Right ventricle myocardium inferior (tissue), 1 donor: ENCODE measurements at regions not wholly inside any gene's neighbourhood (a gene's known extent, or its start where the extent isn't known, plus 50 kb on each side); places are given as distances from the start of the nearest gene placed in this dataset.

Source experiments
- ATAC-seq: fragments of 200-7000 bp; cut with Tn5 transposase; one replicate; pipeline ENCODE4 v1.9.1; 2020; ENCODE audit warnings: mild to moderate bottlenecking, moderate library complexity
- DNase-seq: peaks from one replicate; pipeline ENCODE4 v3.0.0; 2021; ENCODE audit errors: missing footprints
- intact Hi-C: fragments of 100-400 bp; cut with DNase I; formaldehyde crosslinking; loops from one replicate; pipeline ENCODE4 v1.11.0; 2022
- donor health status: DM: no; HTN: yes; CAD: no; lungs with severe emphysema.

DNA sequence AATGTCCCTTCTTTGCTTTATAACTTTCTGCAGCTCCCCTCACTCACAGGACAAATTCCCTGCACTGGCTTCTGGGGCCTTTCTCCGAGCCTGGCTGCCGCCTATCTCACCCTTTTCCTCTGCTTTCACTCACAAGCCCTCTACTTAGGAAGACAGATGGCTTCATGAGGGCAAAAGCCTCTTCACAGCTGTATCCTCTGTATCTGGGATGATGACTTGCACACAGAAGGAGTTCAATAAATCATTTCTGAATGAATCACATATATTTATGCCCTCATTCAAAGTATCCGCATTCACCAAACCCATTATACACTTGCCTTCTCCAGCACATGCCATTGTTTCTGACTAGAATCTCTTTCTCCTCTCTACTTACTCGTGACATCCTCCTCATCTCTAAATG lies 159.0 kb upstream of the RIPOR2 start:
- DNase-seq (no peak), ATAC-seq (no peak)
- intact Hi-C loops = no loop called here

- ATAC-seq = no peak
- DNase-seq = no peak
- intact Hi-C loops = no loop called here
Measured at GRCh38 chr6:25100288-25100687, 164.5 kb upstream of the RIPOR2 start.

GRCh38 chr6:25103603-25104002 lies 167.8 kb upstream of the RIPOR2 start:
- no peak for ATAC-seq
- DNase-seq = no peak
- intact Hi-C loops = no loop called here

DNA sequence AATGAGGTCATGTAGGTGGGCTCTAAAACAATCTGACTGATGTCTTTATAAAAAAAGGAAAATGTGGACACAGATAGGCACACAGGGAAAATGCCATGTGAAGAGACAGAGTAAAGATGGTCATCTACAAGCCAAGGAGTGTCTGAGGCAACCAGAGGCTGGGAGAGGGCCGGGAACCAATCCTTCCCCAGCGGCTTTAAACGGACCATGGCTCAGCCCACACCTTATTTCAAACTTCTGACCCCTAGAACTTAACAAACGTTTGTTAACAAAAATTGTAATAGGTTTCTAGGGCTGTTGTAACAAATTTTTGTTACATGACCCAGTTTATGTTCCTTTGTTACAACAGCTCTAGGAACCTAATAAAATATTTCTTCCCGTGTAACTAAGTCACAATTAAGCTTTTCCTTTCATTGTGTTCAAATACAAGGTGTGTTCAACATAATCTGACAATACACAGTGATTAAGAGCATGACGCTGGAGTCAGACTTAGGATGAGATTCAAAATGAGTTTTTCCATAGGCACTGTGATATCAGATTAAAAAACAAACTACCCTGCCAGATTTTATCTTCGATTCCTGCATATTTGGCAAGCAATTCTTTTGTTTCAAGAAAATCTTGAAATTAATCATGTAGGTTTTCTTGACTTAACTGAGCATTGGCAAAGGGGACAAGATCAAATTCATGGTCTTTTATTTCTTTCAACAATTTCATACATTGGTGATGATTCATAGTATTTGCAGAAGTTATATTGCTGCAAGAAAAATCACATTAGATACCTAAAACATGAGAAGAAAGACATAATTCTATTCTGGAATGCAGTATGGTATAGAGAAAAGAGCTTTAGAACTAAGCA lies 169.5 kb upstream of the RIPOR2 start:
- DNase-seq = no peak
- no peak for ATAC-seq

DNA sequence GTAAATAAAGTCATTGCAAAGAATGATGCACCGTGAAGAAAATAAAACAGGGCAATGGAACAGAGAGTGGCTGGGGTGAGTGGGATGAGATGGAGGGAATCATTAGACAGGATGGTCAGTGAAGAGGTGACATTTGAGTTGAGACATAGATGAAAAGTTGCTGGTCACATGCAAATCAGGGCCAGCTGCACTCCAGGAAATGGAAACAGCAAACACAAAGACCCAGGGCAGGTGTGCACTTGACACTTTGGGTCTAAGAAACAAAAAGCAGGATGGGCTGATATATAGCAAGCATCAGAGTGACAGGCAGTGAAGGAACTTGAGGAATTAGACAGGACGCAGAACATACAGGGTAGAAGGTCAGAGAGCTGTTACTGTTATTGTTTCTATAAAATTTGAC lies 171.5 kb upstream of the RIPOR2 start:
- intact Hi-C loops = no loop called here
- no peak for ATAC-seq
- DNase-seq = no peak

More for the DNA sequence above, 169.5 kb upstream of the RIPOR2 start:
- intact Hi-C loops = no loop called here

GRCh38 chr6:25111782-25112181 lies 167.4 kb upstream of the CARMIL1 start:
- ATAC-seq (no peak), DNase-seq (no peak)
- intact Hi-C loops = no loop called here

DNA sequence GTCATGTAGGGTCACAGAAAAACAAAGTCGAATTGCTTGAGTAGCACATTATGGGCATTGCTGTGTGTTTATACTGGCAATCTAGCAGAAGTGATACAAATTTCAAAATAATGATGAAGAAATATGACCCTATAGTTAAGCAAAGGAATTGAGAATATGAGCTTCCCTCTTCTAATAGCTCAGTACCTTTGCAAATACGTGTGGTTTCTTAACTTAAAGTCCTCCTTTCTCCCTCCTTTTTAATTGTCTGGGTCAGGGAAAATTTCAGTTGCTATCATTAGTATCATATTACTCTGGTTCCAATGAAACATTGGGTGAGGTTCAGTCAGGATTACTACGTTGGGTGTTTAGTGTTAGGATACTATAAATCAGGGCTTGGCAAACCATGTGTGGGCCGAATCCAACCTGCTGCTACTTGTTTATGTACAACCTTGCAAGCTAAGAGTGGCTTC lies 166.8 kb upstream of the CARMIL1 start:
- intact Hi-C loops = no loop called here
- ATAC-seq (no peak), DNase-seq (no peak)

GRCh38 chr6:25113436-25113835 lies 165.7 kb upstream of the CARMIL1 start:
- intact Hi-C loops = no loop called here
- no peak for ATAC-seq
- DNase-seq = no peak

DNA sequence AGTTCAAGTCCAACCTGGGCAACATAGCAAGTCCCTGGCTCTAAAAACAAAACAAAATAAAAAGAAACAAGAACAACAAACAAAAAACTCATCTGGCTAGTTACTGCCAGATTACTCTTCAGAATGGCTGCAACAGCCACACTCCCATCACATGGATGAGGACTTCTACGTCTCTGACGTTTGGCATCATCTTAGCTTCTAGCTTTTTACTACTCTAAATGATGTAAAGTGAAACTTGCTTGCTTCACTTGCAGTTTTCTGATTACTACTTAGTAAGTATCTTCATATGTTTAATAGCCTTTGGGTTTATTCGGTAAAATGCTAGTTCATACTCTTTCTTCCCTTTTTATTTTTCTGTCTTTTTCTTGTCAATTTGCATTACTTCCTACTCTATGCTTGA lies 161.1 kb upstream of the CARMIL1 start:
- ATAC-seq = no peak
- intact Hi-C loops = no loop called here
- DNase-seq = no peak

DNA sequence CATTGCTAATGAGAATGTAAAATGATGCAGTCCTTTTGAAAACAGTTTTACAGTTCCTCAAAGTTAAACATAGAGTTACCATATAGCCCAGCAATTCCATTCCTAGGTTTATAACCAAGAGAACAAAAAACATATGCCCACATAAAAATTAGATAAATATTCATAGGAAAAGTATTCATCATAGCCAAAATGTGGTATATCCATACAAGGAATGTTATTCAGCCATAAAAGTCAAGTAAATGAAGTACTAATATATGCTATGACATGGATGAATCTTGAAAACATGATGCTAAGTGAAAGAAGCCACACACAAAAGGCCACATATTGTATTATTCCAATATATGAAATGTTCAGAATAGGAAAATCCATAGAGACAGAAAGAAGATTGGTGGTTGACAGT lies 158.0 kb upstream of the CARMIL1 start:
- intact Hi-C loops = no loop called here
- no peak for ATAC-seq

DNA sequence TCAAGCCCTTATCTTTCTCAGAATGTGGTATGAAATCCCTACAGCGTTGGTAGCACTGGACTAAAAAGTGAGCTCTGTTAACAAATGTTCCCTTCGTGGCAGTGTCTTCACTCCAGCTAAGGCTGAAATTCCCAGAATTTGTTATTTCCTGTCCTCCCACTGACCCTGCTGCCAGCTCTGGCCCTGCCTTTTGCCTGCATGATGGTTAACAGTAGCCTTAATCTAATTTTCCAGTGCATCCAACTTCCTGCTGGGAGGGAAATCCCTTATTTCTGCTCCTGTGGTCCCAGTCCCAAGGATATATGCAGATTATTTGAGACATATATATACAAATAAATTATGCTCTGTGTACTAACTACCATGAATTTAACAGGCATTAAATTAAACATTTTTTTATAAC lies 157.2 kb upstream of the CARMIL1 start:
- ATAC-seq = peak; percentile 80
- intact Hi-C loops = no loop called here
- peak; percentile 70 for DNase-seq

More for the DNA sequence above, 158.0 kb upstream of the CARMIL1 start:
- no peak for DNase-seq

GRCh38 chr6:25122622-25123237 lies 156.4 kb upstream of the CARMIL1 start:
- DNase-seq = no peak
- no peak for ATAC-seq
- intact Hi-C loops = no loop called here

DNA sequence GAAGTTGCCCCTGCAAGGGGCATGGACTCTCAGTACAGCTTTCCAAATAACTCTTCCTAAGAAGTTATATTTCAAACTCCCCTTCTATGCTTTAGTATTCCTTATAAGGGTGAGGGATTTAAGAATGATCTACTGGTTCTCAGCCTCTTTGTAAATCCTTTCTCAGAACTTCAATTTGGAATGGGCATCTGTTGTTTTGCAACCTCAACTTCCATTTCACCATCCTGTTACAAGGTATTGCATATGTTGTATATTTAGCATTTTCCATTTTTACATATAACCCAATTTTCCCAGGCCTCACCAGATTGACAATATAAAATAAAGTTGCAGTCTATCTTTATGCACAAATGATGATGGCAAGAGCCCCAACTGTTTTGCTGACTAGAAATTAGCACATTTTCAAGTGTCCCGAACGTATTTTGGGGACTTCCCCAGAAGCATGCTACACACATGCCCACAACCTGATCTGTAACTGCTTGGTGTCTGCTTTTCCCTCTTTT lies 154.9 kb upstream of the CARMIL1 start:
- ATAC-seq (no peak), DNase-seq (no peak)
- intact Hi-C loops = no loop called here

GRCh38 chr6:25125736-25126135 lies 153.4 kb upstream of the CARMIL1 start:
- DNase-seq (no peak), ATAC-seq (no peak)
- intact Hi-C loops = no loop called here

- no peak for ATAC-seq
- intact Hi-C loops = no loop called here
- no peak for DNase-seq
Measured at GRCh38 chr6:25127076-25127837, 151.9 kb upstream of the CARMIL1 start.

DNA sequence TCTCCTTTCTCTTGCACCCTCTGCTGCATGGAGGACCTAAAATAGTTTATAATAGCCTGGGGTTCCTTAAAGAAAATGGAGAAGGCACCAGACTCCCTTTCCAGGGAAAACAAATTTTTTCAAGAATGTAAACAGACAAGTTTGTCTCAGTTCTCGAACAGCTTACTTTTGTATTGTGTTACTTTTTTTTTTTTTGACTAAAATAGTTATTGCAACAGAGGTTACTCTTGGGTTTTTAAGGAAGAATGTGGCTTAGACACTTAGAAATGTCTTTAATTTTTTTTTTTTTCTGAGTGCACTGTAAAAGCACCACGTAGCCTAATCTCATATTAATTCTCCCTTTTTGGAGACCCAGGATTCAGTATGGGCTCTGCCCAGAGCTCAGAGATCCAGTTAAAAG lies 148.7 kb upstream of the CARMIL1 start:
- ATAC-seq = no peak
- no peak for DNase-seq
- intact Hi-C loops = no loop called here

- ATAC-seq = no peak
- no peak for DNase-seq
- intact Hi-C loops = no loop called here
Measured at GRCh38 chr6:25132934-25133333, 146.2 kb upstream of the CARMIL1 start.

DNA sequence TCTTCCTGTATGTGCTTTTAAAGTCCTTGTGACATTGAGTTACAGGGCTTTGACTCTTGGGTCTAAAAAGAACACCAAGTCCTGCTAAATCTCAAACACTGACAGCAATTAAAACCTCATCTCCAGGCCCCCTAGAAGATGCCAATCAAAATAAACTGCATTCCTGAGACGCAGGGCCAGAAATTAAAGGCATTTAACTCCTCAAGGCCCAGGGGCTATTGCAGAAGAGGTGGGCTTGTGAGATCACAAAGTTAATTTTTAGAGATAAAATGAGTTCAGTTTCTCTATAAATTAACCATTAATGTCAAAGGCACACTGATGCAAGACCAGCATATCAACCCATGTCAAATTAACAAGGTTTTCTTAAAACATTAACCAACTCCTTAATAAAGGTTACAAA lies 145.6 kb upstream of the CARMIL1 start:
- intact Hi-C loops = no loop called here
- ATAC-seq (no peak), DNase-seq (no peak)

DNA sequence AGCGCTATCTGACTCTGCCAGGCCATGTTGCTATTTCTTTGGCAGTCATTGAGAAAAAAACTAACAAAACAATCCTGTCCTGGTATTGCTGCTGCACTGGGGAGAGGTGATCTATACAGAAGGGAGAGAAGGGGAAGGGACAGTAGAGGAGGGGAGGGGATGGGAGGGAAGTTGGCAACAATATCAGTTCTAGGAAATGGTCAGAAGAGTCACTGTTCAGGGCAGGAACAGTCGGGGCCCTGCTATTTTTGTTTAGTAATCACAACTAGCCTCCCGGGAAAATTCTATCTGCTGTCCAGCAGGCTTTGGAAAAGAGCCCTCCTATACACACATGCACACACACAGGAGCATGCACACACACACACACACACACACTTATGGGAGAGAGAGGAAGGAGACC lies 142.3 kb upstream of the CARMIL1 start:
- ATAC-seq = peak; percentile 72
- no peak for DNase-seq
- intact Hi-C loops = loop anchor here (5.0 kb wide), 3 partner anchors 40 to 55 kb away; no protein-coding TSS in a partner anchor
